ENCODE measurements at regions not wholly inside any gene's neighbourhood (a gene's known extent, or its start where the extent isn't known, plus 50 kb on each side); places are given as distances from the start of the nearest gene placed in this dataset.

DNA sequence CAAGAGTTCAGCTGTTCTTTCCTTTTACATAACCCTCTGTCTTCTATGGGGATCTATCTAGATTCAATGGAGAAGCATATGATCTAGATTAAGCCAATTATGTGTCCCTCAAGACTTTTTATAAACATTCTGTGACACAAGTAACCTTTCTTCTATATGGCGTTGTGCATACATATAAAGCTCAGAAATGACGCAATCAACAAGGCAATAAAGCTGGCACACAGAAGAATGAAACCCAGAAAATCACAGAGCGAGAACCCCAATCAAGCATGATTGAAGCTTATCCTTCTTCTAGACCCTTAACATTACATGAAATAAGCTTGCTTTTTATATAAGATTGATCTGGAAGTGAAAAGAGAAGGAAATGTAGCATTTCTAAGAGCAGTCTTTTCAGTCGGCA is 178.9 kb downstream of the DMRTA1 start:
- TF ChIP-seq, protein P1, sequence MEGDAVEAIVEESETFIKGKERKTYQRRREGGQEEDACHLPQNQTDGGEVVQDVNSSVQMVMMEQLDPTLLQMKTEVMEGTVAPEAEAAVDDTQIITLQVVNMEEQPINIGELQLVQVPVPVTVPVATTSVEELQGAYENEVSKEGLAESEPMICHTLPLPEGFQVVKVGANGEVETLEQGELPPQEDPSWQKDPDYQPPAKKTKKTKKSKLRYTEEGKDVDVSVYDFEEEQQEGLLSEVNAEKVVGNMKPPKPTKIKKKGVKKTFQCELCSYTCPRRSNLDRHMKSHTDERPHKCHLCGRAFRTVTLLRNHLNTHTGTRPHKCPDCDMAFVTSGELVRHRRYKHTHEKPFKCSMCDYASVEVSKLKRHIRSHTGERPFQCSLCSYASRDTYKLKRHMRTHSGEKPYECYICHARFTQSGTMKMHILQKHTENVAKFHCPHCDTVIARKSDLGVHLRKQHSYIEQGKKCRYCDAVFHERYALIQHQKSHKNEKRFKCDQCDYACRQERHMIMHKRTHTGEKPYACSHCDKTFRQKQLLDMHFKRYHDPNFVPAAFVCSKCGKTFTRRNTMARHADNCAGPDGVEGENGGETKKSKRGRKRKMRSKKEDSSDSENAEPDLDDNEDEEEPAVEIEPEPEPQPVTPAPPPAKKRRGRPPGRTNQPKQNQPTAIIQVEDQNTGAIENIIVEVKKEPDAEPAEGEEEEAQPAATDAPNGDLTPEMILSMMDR (IDR thresholded peaks at IDR 0.05; ENCODE audit: insufficient read depth, low read length, poor library complexity, severe bottlenecking), result no peak
- no peak for TF ChIP-seq EZH2phosphoT487 (conservative IDR thresholded peaks at IDR 0.05; ENCODE audit: low read length)

All from SU-DHL-6 (cell line).